H9 (cell line): ENCODE measurements at regions not wholly inside any gene's neighbourhood (a gene's known extent, or its start where the extent isn't known, plus 50 kb on each side); places are given as distances from the start of the nearest gene placed in this dataset.

ENCODE experiments used
- DNase-seq: peaks from one replicate; pipeline ENCODE4 v3.0.0-alpha.2; 2017
- H2AFZ ChIP-seq: one replicate; pipeline ENCODE4 v1.6.1; 2013; ENCODE audit warnings: mild to moderate bottlenecking, low read length, control low read depth, moderate library complexity
- H2AK5ac ChIP-seq: 2 replicates; pipeline ENCODE4 v1.6.1; 2013; ENCODE audit warnings: low read length, control low read depth, mixed read lengths; ENCODE audit not compliant: insufficient read length
- H2BK120ac ChIP-seq: one replicate; pipeline ENCODE4 v1.6.1; 2013; ENCODE audit warnings: low read depth, mild to moderate bottlenecking, low read length, control low read depth, inconsistent platforms; ENCODE audit not compliant: poor library complexity, severe bottlenecking
- H2BK12ac ChIP-seq: 2 replicates; pipeline ENCODE4 v1.6.1; 2013; ENCODE audit warnings: low read length, control low read depth, mixed read lengths, low read depth; ENCODE audit not compliant: insufficient read length
- H2BK15ac ChIP-seq: 2 replicates; pipeline ENCODE4 v1.6.1; 2013; ENCODE audit warnings: low read depth, low read length, control low read depth
- H2BK20ac ChIP-seq: one replicate; pipeline ENCODE4 v1.6.1; 2013; ENCODE audit warnings: low read depth, mild to moderate bottlenecking, low read length, control low read depth, inconsistent platforms; ENCODE audit not compliant: poor library complexity, severe bottlenecking
- H2BK5ac ChIP-seq: 2 replicates; pipeline ENCODE4 v1.6.1; 2013; ENCODE audit warnings: low read length, control low read depth, mixed read lengths; ENCODE audit not compliant: insufficient read length
- H3K14ac ChIP-seq: 2 replicates; pipeline ENCODE4 v1.6.1; 2013; ENCODE audit warnings: low read length, control low read depth; ENCODE audit not compliant: insufficient read depth
- H3K18ac ChIP-seq: 2 replicates; pipeline ENCODE4 v1.6.1; 2013; ENCODE audit warnings: low read depth, mild to moderate bottlenecking, mixed read lengths, low read length, control low read depth; ENCODE audit not compliant: insufficient read length
- H3K23ac ChIP-seq: 2 replicates; pipeline ENCODE4 v1.6.1; 2013; ENCODE audit warnings: low read length, control low read depth, mixed read lengths, low read depth; ENCODE audit not compliant: insufficient read length
- H3K23me2 ChIP-seq: 2 replicates; pipeline ENCODE4 v1.6.1; 2013; ENCODE audit warnings: low read depth, mild to moderate bottlenecking, mixed read lengths, low read length, control low read depth; ENCODE audit not compliant: insufficient read length, poor library complexity, severe bottlenecking
- H3K27ac ChIP-seq: 2 replicates; pipeline ENCODE4 v1.5.1; 2013; ENCODE audit warnings: low read length, control low read depth, mixed read lengths, low read depth; ENCODE audit not compliant: insufficient read length
- H3K27me3 ChIP-seq: 2 replicates; pipeline ENCODE4 v1.6.1; 2013; ENCODE audit warnings: low read length, control low read depth, inconsistent platforms; ENCODE audit not compliant: insufficient read depth
- H3K4ac ChIP-seq: 2 replicates; pipeline ENCODE4 v1.6.1; 2013; ENCODE audit warnings: low read depth, mild to moderate bottlenecking, control low read depth, inconsistent platforms, low read length, moderate library complexity
- H3K4me1 ChIP-seq: 2 replicates; pipeline ENCODE4 v1.6.1; 2013; ENCODE audit warnings: low read length, control low read depth, inconsistent platforms; ENCODE audit not compliant: insufficient read depth
- H3K4me2 ChIP-seq: 2 replicates; pipeline ENCODE4 v1.6.1; 2013; ENCODE audit warnings: low read length, control low read depth, mixed read lengths; ENCODE audit not compliant: insufficient read length, insufficient read depth
- H3K56ac ChIP-seq: 2 replicates; pipeline ENCODE4 v1.6.1; 2013; ENCODE audit warnings: low read depth, mild to moderate bottlenecking, mixed read lengths, low read length, control low read depth; ENCODE audit not compliant: insufficient read length
- H3K79me1 ChIP-seq: 2 replicates; pipeline ENCODE4 v1.6.1; 2013; ENCODE audit warnings: low read depth, mild to moderate bottlenecking, moderate library complexity, low read length, control low read depth, inconsistent platforms; ENCODE audit not compliant: insufficient read depth, poor library complexity, severe bottlenecking
- H3K79me2 ChIP-seq: 2 replicates; pipeline ENCODE4 v1.6.1; 2013; ENCODE audit warnings: low read length, control low read depth, inconsistent platforms; ENCODE audit not compliant: insufficient read depth
- H3K9ac ChIP-seq: 2 replicates; pipeline ENCODE4 v1.6.1; 2013; ENCODE audit warnings: low read length, control low read depth, mixed read lengths; ENCODE audit not compliant: insufficient read length; ENCODE audit errors: extremely low read depth
- H3K9me3 ChIP-seq: one replicate; pipeline ENCODE4 v1.6.1; 2013; ENCODE audit warnings: low read depth, low read length, inconsistent platforms; ENCODE audit not compliant: control insufficient read depth
- H3T11ph ChIP-seq: one replicate; pipeline ENCODE4 v1.6.1; 2013; ENCODE audit warnings: mild to moderate bottlenecking, low read length, control low read depth, inconsistent platforms
- H4K20me1 ChIP-seq: one replicate; pipeline ENCODE4 v1.6.1; 2013; ENCODE audit not compliant: control insufficient read depth, insufficient read length, insufficient read depth
- H4K5ac ChIP-seq: 2 replicates; pipeline ENCODE4 v1.6.1; 2013; ENCODE audit warnings: low read depth, mild to moderate bottlenecking, mixed read lengths, low read length, control low read depth; ENCODE audit not compliant: insufficient read length
- H4K8ac ChIP-seq: replicated peaks from 2 replicates; pipeline ENCODE4 v1.6.1; 2013; ENCODE audit warnings: low read length, control low read depth, mixed read lengths, low read depth; ENCODE audit not compliant: insufficient read length
- H4K91ac ChIP-seq: 2 replicates; pipeline ENCODE4 v1.6.1; 2013; ENCODE audit warnings: low read depth, mild to moderate bottlenecking, moderate library complexity, mixed read lengths, low read length, control low read depth; ENCODE audit not compliant: insufficient read length
- H3K27ac Mint-ChIP-seq, 3 experiments: 2 replicates in 2 of 3; 3 replicates in 1 of 3; pipeline ENCODE4 v1.8.0; 2020 to 2021; ENCODE audit warnings: mixed read lengths in 3 of 3, mild to moderate bottlenecking in 1 of 3, moderate library complexity in 1 of 3
- H3K27me3 Mint-ChIP-seq: 2 replicates; pipeline ENCODE4 v1.8.0; 2021; ENCODE audit warnings: low read depth, mild to moderate bottlenecking, moderate library complexity, mixed read lengths
- H3K36me3 Mint-ChIP-seq, 3 experiments: 2 replicates in 2 of 3; 3 replicates in 1 of 3; pipeline ENCODE4 v1.8.0; 2020 to 2021; ENCODE audit warnings: low read depth in 3 of 3, mixed read lengths in 3 of 3; ENCODE audit not compliant: insufficient read depth in 1 of 3
- H3K4me1 Mint-ChIP-seq, 2 experiments: 2 replicates each; pipeline ENCODE4 v1.8.0; 2020; ENCODE audit warnings: mixed read lengths in 2 of 2
- H3K4me3 Mint-ChIP-seq, 2 experiments: 2 replicates in 1 of 2; 3 replicates in 1 of 2; pipeline ENCODE4 v1.8.0; 2020 to 2021; ENCODE audit warnings: mild to moderate bottlenecking in 2 of 2, mixed read lengths in 2 of 2, moderate library complexity in 1 of 2
- H3K9me3 Mint-ChIP-seq, 2 experiments: 2 replicates in 1 of 2; 3 replicates in 1 of 2; pipeline ENCODE4 v1.8.0; 2020; ENCODE audit warnings: mild to moderate bottlenecking in 2 of 2, mixed read lengths in 2 of 2, moderate library complexity in 1 of 2
- CTCF ChIP-seq: fragments of 200-600 bp; sonication (generic); conservative IDR thresholded peaks from 3 replicates; pipeline ENCODE4 v1.8.0; 2021; ENCODE audit warnings: antibody characterized with exemption, mild to moderate bottlenecking
- WGBS: extraction: QIAGEN DNeasy Blood & Tissue Kit; methylation state at CpG from one replicate; pipeline ENCODE4 v1.1.7; 2013; ENCODE audit warnings: missing lambda C conversion rate, low lambda C conversion rate, mixed read lengths; ENCODE audit not compliant: insufficient read length; ENCODE audit errors: extremely low coverage; 5-methylcytosine and 5-hydroxymethylcytosine counted together

DNA sequence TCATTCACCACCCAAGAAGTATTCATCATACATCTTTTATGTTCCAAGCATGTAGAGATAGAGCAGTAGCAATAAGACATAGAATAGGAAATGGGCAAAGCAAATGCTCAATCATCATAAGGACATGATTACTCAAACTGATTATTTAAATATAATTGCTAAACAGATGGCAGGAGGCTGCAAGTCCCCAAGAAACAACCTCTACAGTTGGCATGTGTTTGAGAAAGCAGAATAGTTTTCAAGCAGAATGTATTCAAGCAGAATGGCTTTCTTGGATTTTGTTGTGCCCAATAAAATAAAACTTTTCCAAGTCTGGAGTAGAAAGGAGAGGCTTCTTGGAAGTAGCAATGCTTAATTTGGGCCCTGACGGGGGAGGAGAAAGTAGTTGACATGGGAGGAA, 86.5 kb upstream of the SYN3 start:
- Histone ChIP-seq H3K14ac (no peak overlapping the region), H2AFZ (no peak overlapping the region)

More for the DNA sequence above, 86.5 kb upstream of the SYN3 start:
- Histone ChIP-seq H3K79me2 (no peaks in the 10 kb centered on the region), H3K27ac (no peak overlapping the region), H2BK20ac (no peak overlapping the region), H4K5ac (no peak overlapping the region), H2BK15ac (no peak overlapping the region), H3K27me3 (no peaks in the 10 kb centered on the region), H2BK5ac (no peak overlapping the region), H3K18ac (no peak overlapping the region), H3K9ac (no peak overlapping the region), H4K91ac (no peak overlapping the region), H3K4me1 (no peaks in the 10 kb centered on the region), H3K23me2 (no peaks in the 10 kb centered on the region), H3K4ac (no peak overlapping the region), H3K23ac (no peak overlapping the region), H2BK12ac (no peak overlapping the region), H3K56ac (no peak overlapping the region), H3T11ph (no peak overlapping the region), H3K79me1 (no peaks in the 10 kb centered on the region), H2BK120ac (no peak overlapping the region), H4K8ac (no peak overlapping the region), H4K20me1 (no peaks in the 10 kb centered on the region), H2AK5ac (no peak overlapping the region), H3K4me2 (no peak overlapping the region), H3K9me3 (no peaks in the 10 kb centered on the region)
- no CpG with 5 or more reads among the region's 1 CpG for WGBS
- no peak for TF ChIP-seq CTCF
- Mint-ChIP-seq H3K27me3 (peaks cover 56% of the 10 kb centered on the region), H3K36me3 (no peaks in the 10 kb centered on the region), H3K4me1 (peaks cover 4 to 6% of the 10 kb centered on the region in 2 experiments; a peak in 2 of 4 replicates), H3K4me3 (no peak overlapping the region), H3K9me3 (no peaks in the 10 kb centered on the region), H3K27ac (no peak overlapping the region)
- DNase-seq = no peak
